ENCODE measurements at regions not wholly inside any gene's neighbourhood (a gene's known extent, or its start where the extent isn't known, plus 50 kb on each side); places are given as distances from the start of the nearest gene placed in this dataset.

DNA sequence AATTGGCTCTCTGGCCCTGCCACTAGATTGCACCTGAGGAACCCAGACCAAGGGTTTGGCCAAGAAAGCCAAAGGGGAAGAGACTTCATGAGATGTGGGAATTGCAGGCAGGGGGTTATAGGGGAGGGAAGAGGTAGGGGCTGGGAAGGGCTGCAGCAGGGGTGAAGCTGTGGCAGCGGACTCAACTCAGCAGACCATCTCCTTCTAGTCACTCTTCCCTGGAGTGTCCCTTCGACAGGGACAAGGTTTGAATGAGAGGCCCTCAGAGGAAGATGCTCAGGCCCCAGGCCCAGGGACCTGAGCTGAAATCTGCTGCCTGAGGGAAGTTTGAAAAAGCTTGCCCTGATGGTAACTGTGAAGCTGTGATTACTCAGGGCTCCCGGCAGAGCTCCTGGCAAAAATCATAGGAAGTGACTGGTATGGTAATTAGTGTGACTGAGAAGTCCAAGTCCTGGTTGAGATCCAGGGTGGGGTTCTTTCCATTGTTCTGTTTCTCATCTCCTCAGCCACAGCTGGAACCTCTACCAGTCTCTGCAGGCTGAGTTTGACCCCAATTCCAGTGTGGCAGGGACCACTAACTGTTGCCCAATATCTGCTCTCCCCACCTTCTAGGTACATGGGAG is 300.9 kb downstream of the CYP26B1 start:
- TF ChIP-seq, protein P1, sequence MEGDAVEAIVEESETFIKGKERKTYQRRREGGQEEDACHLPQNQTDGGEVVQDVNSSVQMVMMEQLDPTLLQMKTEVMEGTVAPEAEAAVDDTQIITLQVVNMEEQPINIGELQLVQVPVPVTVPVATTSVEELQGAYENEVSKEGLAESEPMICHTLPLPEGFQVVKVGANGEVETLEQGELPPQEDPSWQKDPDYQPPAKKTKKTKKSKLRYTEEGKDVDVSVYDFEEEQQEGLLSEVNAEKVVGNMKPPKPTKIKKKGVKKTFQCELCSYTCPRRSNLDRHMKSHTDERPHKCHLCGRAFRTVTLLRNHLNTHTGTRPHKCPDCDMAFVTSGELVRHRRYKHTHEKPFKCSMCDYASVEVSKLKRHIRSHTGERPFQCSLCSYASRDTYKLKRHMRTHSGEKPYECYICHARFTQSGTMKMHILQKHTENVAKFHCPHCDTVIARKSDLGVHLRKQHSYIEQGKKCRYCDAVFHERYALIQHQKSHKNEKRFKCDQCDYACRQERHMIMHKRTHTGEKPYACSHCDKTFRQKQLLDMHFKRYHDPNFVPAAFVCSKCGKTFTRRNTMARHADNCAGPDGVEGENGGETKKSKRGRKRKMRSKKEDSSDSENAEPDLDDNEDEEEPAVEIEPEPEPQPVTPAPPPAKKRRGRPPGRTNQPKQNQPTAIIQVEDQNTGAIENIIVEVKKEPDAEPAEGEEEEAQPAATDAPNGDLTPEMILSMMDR (IDR thresholded peaks at IDR 0.05; ENCODE audit: unreplicated experiment in 3 of 3) = no peak
- H3K27me3 Mint-ChIP-seq (ENCODE audit: low read depth) = peaks cover 36% of the 10 kb centered on the region
- peaks cover 14% of the 10 kb centered on the region for H3K4me1 Mint-ChIP-seq
- no peaks in the 10 kb centered on the region for H3K36me3 Mint-ChIP-seq (ENCODE audit: low read depth)
- no peak overlapping the region for H3K4me3 Mint-ChIP-seq
- H3K9me3 Mint-ChIP-seq = peaks cover 3% of the 10 kb centered on the region
- H3K27ac Mint-ChIP-seq = no peak overlapping the region

DNA sequence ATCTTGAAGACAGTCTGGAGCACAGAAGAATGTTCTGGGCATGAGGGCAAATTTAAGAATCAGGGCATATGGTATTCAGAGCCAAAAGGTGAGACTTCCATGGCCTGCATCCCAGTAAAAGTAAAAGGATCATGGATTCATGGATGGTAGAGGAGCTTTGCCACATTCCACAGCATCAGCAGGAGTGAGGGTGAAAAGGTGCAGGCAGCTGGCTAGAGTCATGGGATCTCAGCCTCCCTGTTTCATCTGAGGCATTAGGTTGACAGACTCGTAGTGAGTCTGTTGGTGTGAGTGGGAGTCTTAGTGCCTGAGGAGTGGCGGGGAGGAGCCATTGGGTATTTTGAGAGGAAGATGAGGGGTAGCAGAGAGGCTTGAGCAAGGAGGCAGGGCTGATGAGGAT is 301.6 kb downstream of the CYP26B1 start:
- Mint-ChIP-seq H3K9me3 (peaks cover 6% of the 10 kb centered on the region), H3K27ac (no peak overlapping the region), H3K4me3 (no peak overlapping the region), H3K27me3 (ENCODE audit: low read depth) (peaks cover 36% of the 10 kb centered on the region), H3K36me3 (ENCODE audit: low read depth) (no peaks in the 10 kb centered on the region), H3K4me1 (peaks cover 7% of the 10 kb centered on the region)
- TF ChIP-seq, protein P1 (IDR thresholded peaks at IDR 0.05; ENCODE audit: unreplicated experiment in 3 of 3) = no peak

DNA sequence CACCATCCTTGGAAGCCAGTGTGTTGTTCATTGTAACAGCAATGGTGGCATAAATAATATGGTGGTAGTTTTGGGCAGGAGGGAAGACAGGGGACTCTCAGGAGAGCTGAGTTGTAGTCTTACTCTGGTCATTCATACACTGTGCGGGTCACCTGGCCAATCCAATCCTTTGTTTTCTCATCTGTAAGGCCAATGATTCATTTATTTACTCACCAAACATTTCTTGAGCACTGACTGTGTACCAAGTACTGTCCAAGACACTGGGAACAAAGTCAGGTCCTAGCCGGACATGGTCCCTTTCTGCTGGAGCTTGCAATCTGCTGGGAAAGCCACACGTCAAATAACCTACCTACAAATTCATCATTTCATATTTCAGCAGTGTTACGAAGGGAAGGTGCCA is 302.7 kb downstream of the CYP26B1 start:
- TF ChIP-seq, protein P1 (IDR thresholded peaks at IDR 0.05; ENCODE audit: unreplicated experiment in 3 of 3) = no peak
- Mint-ChIP-seq H3K9me3 (peaks cover 6% of the 10 kb centered on the region), H3K4me1 (no peaks in the 10 kb centered on the region), H3K36me3 (ENCODE audit: low read depth) (no peaks in the 10 kb centered on the region), H3K27me3 (ENCODE audit: low read depth) (peaks cover 29% of the 10 kb centered on the region), H3K27ac (no peak overlapping the region), H3K4me3 (no peak overlapping the region)

DNA sequence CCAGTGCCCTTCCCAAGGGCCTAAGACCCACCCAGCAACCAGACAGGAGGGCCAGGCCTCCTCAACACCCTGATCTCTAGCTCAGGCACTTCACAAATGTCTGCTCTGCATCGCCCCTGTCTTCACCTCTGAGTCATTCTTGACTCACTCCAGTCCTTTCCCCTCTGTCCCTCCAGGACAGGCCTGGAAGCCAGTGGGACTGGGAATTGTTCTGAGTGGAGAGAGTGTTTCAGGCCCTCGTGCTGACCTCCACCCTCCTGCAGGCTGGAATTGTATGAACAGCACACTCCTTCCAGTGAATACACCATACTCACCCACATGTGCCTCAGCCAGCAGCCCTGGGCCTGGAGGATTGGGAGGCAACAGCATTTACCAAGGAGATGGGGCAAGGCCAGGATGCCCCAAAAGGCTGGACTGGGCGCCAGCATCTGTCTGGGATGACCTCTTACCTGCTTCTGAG is 304.2 kb downstream of the CYP26B1 start:
- TF ChIP-seq, protein P1 (IDR thresholded peaks at IDR 0.05; ENCODE audit: unreplicated experiment in 3 of 3) = no peak
- Mint-ChIP-seq H3K27ac (no peak overlapping the region), H3K36me3 (ENCODE audit: low read depth) (no peaks in the 10 kb centered on the region), H3K27me3 (ENCODE audit: low read depth) (peaks cover 22% of the 10 kb centered on the region), H3K9me3 (peaks cover 6% of the 10 kb centered on the region), H3K4me1 (no peaks in the 10 kb centered on the region), H3K4me3 (no peak overlapping the region)

DNA sequence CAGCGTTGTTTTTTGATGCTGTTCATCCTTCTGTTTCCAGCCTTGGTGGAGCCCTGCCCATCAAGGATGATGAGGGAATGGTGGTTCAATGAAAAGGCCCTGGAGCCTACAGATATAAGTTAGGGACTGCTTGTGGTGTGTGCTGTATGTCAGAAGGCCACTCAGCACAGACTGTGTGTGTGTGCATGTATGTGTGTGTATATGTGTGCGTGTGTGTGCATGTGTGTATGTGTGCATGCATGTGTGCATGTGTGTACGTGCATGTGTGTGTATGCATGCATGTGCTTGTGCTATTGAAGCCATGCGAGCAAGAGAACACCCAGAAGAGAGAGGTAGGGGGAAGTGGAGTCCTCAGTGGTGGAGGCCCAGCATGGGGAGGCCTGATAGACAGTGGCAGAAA is 304.9 kb downstream of the CYP26B1 start:
- Mint-ChIP-seq H3K36me3 (ENCODE audit: low read depth) (no peaks in the 10 kb centered on the region), H3K4me1 (no peaks in the 10 kb centered on the region), H3K9me3 (peaks cover 6% of the 10 kb centered on the region), H3K27me3 (ENCODE audit: low read depth) (peaks cover 19% of the 10 kb centered on the region), H3K4me3 (no peak overlapping the region), H3K27ac (no peak overlapping the region)
- TF ChIP-seq, protein P1 (IDR thresholded peaks at IDR 0.05; ENCODE audit: unreplicated experiment in 3 of 3) = no peak

DNA sequence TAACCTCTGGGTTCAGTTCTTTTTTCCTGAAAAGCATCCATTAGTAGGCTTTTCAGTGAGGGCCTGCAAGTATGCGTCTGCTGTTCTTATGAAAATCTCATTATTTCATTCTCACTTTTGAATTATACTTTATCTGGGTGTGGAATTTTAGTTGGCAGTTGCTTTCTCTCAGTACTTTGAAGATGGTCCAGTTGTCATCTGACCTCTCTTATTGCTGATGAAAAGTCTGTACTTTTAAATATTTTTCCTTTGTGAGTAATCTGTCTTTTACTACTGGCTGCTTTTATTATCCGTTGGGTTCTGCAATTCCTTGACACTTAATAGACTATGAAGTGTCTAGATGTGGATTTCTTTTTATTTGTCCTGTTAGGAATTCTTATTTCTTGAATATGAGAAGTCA is 307.8 kb downstream of the CYP26B1 start:
- TF ChIP-seq, protein P1 (IDR thresholded peaks at IDR 0.05; ENCODE audit: unreplicated experiment in 3 of 3) = no peak
- H3K36me3 Mint-ChIP-seq (ENCODE audit: low read depth) = no peaks in the 10 kb centered on the region
- no peak overlapping the region for H3K27ac Mint-ChIP-seq
- peaks cover 25% of the 10 kb centered on the region for H3K27me3 Mint-ChIP-seq (ENCODE audit: low read depth)
- no peak overlapping the region for H3K4me3 Mint-ChIP-seq
- H3K9me3 Mint-ChIP-seq = peaks cover 6% of the 10 kb centered on the region
- H3K4me1 Mint-ChIP-seq = no peaks in the 10 kb centered on the region

All from nephron (organoid).